ENCODE measurements at regions not wholly inside any gene's neighbourhood (a gene's known extent, or its start where the extent isn't known, plus 50 kb on each side); places are given as distances from the start of the nearest gene placed in this dataset.
"Not testable (repeated sequence)": the region's sequence is repeated elsewhere in the genome, so short reads cannot be mapped to it uniquely, and the experiment has no call there.

DNA sequence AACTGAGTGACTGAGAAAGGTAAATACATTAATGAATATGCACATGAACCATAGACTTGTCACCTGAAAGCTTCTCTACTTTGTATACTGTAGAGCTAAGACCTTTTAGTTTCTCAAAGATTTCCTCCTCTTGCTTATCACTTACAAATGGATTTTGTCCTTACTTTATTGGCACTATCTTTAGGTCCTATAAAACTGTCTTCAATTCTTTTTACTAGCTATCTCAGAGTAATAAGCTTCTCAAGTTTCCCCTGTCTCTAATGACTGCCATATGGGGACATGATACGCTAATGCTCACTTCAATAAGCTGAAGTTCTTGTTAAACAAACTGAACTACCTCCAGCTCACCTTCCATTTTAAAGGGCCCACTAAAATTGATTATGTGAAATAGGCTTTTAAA lies 468.2 kb upstream of the CCDC196 start:
- no peak for DNase-seq

DNA sequence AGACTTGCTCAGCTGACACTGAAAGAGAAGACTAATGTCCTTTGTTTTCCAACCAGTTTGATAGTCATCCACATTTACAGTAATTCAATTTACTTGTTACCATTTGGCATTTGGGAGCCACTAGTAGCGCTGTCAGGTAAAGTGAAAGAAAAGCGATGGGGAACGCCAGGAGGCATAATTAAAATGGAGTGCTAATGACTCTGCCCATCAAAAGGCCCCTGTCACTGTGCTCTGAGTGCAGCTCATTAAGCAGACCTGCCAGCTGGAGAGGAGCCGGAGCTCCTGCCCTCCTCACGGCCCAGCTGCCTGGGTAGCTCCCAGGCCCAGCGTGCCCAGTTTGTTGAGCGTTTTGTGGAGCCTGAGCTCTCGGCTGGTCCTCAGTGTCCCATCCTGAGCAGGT lies 463.6 kb upstream of the CCDC196 start:
- DNase-seq, result no peak

DNA sequence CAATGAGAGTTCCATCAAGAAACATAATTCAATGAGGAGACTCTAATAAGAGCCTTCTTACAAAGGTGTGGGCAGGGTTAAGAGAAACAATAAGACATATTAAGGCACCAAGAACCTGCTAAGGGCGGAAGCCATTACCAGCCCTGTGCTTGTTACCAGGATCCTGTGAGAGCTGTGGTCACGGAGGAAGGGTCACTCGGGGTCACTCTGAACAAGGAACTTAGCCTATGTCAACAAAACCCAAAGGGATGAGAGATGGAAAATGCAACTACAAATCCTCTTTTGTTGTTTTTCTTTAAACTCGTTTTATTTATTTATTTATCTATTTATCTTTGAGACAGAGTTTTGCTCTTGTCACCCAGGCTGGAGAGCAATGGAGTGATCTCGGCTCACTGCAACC lies 460.4 kb upstream of the CCDC196 start:
- no peak for DNase-seq

DNA sequence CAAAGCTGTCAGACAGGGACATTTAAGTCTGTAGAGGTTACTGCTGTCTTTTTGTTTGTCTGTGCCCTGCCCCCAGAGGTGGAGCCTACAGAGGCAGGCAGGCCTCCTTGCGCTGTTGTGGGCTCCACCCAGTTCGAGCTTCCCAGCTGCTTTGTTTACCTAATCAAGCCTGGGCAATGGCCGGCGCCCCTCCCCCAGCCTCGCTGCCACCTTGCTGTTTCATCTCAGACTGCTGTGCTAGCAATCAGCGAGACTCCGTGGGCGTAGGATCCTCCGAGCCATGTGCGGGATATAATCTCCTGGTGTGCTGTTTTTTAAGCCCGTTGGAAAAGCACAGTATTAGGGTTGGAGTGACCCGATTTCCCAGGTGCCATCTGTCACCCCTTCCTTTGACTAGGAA lies 454.2 kb upstream of the CCDC196 start:
- DNase-seq, result not testable (repeated sequence)

DNA sequence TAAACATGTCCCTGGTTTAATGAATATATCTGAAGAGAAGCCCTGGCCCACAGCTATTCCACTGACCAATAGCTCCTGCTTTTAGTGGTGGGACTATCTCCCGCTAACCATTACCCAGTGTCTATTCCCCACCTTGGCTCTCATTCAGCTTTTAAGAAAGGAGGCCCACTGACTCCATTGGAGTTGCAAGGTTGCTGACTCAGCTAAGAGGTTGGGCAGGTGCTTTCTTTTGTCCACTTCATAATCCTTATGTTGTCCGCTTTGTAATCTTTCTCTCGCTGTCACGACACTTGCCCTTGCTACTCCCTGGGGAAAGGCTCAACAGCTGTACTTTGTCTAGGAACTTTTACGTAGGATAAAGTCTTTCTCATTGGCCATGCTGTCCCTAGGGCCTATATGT lies 453.4 kb upstream of the CCDC196 start:
- no peak for DNase-seq

DNA sequence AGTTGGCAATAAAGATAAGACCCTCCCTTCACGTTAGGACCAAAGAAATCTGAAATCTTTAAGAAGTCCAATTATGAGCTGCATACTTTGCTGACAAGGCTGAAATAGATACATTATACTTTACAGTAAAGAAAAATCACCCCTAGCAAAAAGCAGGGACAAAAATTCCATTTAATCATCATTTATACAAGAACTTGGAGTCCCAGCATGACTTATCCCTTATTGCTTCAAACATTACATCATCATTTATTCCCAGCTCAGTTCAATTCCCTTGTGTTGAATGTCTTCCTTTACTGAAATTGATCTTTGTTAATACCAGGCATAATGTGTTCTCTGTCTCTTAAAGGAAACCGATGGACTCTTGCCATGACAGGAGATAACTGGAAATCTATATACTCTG lies 449.6 kb upstream of the CCDC196 start:
- no peak for DNase-seq

DNA sequence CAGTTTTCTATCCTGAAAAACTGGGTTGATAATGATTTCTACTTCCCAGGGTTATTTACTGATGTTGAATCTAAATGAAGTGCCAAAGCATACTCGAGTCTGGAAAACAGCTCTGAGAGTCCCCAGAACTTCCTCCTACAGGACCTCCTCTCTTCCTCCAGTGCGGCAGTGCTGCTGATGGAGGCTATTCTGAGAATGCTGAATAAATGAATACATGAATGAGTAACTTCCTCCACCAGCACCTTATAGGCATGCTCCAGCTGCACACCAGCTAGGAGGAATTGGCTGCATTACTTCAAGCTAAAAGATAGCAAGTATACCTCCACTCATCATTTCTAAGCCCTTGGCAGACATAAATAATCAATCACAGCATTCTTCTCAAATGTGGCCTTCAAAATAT lies 448.8 kb upstream of the CCDC196 start:
- no peak for DNase-seq

DNA sequence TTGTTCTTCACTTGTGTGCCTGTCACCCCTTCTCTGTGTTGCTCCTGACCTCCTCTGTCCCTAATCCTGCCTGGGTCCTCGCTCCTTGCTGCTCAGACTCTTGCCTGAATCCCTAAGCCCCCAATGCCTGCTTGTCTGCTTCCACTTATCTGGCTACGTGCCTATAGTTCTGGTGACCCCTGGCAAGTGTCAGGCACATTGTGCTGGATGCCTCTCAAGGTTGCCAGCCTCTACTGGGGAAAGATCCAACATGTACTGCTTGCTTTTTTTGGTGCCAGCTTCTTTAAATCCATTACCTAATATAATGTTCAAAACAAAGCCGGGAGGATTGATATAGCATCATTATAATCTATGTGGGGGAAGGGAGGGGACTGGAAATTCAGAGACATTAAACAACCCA lies 448.0 kb upstream of the CCDC196 start:
- no peak for DNase-seq

DNA sequence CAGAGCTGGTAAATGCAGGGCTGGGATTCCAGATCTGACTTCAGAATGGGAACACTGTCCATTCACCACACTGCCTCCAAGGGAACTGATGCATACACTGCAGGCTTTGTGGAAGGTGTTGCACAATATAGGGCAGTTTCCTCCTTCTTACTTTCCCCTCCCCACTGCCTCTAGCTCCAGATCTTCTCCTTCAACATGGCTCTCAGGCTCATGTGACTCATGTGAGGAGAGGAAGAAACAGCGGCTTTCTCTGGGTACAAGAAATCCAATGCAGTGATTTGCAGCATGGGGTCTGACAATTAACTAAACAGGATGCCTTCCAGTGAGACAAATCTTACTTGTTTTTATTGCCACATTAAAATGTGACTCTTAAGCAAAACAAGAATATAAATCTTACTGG lies 447.6 kb upstream of the CCDC196 start:
- DNase-seq, result peak in 8 of 14 donors; percentile 2 to 41 (median 9)

DNA sequence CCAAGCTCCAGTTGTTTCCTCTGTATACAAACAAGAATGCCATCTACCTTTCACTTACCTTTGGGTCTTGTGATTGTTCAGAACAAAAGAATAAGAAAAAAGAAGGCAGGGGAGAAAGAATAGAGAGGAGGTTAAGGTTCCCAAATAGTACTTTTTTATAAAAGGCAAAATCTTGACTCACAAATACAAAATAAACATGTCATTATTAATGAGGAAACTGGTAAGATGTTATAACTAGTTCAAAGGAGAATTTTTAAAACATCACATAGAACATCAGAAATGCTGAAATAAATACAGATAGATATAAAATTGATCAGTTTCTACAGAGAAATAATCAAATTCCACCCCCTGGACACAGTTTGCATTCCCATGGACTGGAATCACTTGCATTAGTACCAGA lies 446.7 kb upstream of the CCDC196 start:
- no peak for DNase-seq

DNA sequence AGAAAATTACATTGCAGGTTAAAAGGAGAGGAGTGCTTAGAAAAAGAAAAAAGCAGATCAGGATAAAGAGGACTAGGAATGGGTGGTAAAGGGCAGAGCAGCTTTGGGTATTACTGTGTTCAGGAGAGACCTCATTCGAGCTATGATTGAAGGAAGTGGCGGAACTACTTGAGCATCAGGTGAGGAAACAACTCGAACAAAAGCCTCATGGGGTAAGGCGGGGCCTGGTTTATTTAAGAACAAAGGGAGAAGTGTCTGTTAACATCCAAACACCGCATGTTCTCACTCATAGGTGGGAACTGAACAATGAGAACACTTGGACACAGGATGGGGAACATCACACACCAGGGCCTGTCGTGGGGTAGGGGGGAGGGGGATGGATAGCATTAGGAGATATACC lies 444.6 kb upstream of the CCDC196 start:
- no peak for DNase-seq

DNA sequence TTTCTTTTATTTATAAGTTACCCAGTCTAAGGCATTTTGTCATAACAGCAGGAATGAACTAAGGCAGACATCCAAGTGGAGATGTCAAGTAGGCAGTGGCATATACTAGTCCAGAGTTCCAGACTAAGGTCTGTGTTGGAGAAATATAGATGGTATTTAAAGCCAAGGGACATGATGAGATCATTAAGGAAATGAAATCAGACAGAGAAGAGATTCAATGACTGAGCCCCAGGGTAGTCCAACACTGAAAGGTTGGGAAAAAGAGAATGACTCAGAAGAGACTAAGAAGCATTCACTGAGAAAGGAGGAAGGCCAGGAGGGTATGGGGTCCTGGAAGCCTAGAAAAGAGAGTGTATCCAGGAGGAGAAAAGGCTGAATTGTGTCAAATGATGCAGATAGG lies 442.2 kb upstream of the CCDC196 start:
- no peak for DNase-seq

DNA sequence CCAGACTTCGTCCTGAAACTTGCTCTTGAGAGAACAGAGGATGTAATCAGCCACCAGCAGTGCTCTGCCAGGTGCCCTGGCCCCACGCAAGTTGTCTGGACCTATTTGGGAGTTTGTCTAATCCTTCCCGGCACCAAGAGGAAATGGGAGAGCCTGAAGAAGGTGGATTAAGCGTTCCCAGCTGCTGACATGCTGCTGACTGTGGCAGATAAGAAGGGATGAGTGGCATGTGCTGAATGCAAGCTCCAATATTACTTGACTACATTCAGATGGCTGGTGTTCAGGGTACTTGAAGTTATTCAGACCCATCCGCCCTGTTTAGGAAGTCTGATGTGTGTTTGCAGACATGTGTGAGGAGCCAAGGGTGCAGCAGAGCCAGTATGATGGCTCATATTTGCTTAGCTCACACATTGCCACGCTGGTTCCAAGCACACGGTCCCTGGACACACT lies 440.6 kb upstream of the CCDC196 start:
- DNase-seq, result no peak

DNA sequence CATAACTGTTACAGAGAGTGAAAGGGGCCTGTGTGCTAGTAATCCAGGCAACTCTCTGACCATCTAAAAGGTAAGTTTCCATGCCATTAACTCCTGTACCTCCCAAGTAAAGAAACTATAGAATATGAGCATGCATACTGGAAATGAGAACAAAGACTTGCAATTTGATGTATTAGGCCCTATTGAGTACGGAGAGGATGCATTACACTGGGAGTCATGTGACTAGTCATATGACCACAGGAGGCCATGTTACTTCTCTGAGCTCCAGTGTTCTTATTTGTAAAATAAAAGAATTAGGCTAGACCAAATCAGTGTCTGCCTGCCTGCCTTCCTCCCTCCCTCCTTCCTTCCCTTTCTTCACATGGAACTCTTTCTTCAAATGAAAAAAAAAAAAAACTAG lies 440.1 kb upstream of the CCDC196 start:
- DNase-seq, result no peak

DNA sequence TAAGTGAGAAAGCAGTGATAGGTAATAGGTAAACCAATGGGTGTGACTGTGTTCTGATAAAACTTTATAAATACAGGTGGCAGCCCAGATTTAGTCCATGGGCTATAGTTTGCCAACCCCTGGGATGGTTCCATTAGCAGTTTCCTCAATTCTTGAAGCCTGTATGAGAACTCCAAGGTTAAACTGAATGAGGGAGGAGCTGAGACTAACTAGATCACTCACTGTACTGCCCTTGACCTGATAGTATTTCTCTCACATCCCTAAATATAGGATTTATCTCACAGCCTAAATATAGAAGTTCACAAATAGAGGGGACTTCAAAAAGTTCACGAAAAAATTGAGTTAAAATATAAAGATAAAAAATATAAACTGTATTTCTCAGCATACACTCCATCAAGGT lies 439.6 kb upstream of the CCDC196 start:
- DNase-seq, result no peak

DNA sequence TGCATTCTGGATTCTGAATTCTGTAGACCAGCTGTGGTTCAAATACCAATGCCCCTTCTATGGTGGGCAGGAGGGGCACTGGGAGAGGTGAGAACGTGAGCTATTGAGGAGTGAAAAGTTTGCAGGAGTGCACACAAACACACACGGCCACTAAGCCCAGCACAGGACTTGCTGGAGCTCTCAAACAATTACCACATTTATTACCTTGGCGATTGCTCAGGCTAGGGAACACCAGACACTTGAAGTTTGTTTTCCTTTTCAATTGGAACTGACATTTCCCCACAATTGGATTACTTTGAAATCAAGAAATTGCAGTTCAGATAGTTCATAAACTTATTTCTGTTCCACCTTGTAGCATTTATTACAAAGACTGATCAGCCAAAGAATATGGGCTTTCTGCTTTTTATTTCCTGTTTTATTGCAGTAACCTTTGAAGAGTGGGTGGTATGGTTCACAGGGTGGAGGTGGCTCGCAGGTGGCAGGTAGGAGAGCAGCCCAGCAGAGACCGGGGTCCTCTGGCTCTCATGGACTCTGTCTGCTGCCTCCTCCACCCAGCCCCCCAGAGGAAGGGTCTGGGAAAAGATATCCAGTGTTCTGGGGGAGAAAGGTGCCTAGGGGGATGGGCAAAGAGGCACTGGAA lies 429.8 kb upstream of the CCDC196 start:
- DNase-seq, result no peak

DNA sequence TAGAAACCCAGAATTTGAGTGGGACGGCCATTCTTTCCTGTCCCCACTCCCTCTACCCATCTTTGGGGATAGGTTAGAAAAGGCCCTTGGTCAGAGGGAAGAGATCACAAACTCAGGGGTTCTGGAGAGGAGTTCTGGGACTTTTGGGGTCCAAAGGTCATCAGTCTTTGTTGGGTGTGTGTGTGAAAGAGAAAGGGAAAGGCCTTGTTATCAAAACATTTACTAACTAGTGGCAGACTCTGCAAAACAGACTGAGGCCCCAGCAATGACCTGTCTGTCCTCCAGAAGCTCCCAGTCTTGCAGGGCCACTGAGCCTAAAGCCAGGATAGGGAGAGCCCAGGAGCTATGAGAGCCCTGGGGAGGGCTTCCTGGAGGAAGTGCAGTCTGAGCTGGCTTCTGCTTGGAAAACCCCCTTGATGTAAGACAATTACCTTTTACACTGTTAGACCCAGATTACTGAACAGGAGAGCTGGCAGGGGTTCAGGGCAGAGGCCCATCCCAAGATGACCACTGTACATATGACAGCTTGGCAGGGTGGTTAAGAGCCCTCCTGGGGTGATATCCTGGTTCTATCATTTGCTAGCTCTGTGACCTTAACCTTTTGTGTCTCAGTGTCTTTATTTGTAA lies 429.1 kb upstream of the CCDC196 start:
- DNase-seq, result no peak

DNA sequence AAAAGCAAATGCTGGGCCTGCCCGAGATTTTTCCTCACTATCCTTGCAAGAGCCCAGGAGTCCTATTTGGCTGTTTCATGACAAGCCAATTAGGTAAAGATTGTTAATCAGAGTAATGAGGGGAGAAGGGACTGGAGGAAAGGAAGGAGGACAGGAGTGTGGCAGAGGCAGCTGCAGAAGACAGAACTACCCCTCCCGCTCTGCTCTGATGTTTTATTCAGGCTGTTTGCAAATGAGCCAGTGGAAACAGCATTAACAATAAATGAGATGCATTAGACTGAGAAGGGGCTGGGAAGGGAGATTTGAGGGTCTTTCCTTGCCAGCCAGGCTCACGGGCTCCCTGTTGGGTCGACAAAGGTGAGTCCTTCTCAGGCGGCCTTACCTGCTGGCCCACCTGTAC lies 421.0 kb upstream of the CCDC196 start:
- no peak for DNase-seq

DNA sequence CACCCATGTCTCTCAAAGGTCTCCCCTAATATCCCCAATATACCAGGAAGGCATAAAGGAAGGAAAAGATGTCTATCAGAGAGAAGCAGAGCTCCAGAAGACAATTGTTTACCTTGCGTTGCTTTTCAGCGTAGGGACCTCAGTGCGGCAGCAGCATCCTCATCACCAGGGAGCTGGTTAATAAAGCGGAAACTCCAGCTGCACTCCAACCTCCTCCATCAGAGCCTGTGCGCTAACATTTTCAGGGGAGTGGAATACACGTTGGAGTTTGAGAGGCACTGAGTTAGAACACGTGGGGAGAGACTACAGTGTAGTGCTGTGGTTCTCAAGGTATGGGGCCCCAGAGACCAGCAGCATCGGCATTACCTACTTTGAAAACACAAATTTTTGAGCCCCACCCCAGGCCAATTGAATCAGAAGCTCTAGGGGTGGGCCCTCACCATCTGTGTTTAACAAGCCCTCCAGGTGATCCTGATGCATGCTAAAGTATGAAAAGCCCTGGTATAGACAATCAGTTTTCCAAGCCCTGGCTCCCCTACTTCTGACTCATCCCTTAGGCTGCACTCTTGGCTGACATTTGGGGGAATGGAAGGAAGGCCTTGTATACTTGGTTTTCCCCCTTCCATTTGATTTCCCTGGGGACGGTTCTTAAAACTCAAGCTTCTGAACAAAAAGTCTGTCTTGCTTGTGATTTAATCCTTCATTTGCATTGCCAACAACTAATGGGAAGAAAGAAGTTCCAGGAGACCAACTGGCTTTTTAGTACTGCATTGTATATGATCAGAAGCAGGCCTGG lies 419.0 kb upstream of the CCDC196 start:
- no peak for DNase-seq

DNA sequence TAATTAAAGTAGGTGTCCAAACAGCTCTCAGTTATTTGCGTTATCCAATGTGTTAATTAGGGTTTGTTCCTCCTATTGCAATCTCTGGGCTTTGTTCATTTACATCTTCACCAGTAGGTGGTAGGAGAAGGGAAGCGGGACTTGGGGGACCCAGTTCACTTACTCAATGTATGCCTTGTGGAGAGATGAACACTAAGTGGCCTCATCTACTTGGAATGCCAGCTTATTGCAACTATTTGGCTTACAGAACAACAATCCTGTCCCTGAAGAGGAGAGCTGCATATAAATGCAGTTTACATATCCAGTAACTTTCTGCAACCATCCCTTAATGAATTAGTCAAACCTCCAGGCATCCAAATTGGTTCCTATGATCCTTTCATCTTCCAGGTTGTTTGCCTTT lies 417.1 kb upstream of the CCDC196 start:
- DNase-seq, result no peak

DNA sequence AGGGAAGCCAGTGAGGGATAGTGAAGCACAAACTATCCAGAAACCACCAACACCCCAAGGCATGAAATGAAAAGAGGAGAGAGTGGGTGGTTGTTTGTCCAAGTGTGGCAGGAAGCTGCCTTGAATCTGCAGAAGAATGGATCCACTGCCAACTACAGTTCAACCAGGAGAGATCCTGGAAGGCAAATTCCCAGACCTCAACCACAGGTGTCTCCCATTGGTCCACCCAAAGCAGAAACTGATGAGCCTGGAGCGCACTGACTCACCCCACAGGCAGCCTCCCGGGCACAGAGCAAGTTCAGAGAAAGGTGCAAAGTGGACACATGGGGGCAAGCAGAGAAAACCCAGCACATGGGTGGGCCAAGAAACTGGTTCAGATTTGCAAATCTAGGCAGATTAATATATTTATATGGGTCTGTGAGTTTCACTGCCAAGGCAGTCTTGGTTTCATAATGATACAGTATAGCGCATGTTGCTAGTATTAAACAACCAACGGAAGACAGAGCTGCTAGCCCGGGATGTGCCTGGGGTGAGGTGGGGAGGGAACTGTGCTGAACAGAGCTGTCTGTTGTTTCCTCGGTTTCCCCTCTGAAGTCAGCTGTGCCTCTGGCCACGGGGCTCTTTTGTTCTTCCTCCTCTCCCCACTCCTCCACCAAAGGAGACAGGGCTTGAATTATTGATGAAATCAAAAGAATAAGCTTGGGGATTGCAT lies 416.2 kb upstream of the CCDC196 start:
- peak in 6 of 14 donors; percentile 10 to 32 (median 22) for DNase-seq

DNA sequence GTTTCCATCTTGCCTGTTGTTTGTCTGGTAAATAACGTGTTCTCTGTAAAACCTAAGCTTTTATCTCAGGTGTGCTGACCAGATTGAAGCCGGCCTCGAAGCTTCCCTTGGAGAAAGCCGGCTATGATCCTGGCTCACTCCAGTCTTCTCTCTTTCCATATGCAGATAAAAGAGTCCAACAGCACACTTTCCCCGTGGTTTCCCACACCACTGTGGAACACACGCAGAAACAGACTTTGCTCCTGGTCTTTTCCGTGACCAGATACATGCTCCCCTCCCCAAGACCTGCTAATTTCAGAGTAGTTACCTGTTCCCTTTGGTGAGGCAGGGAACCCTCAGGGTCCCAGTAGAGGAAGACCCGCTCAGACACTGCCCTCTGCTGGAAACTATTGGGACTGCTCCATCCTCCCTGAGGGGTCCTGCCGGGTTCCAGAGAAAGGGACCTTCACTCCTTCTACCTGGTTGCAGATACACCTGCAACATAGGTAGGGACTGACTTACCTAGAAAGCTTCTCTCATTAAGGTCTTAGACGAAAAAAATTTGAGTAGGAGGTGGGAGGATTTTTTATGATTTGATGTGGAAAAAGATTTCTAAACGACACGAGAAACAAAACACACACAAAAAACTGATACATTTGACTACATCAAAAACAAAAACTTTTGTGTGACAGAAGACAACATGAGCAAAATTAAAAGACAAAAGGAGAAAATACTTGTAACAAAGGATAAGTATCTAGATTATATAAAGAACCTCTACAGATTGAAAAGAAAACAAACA lies 415.4 kb upstream of the CCDC196 start:
- DNase-seq, result peak in 10 of 14 donors; percentile 1 to 44 (median 26)
